A673 (cell line): ENCODE measurements at regions not wholly inside any gene's neighbourhood (a gene's known extent, or its start where the extent isn't known, plus 50 kb on each side); places are given as distances from the start of the nearest gene placed in this dataset.
A peak's percentile ranks its signal among the peaks of the same experiment; 100 is the strongest.

Experiments used
- BruUV-seq: library from RNA; stranded (reverse); fragments of 400-500 nt; replicated peaks from 2 replicates; lab custom pipeline; 2021; lab: Mats Ljungman, UMichigan
- CTCF ChIA-PET: fragments of 300-600 bp; sonication (Branson Sonifier 250); formaldehyde crosslinking; loops from one replicate; lab custom pipeline; 2022; ENCODE audit warnings: antibody characterized with exemption; lab: Charles Lee
- POLR2A ChIA-PET: fragments of 300-600 bp; sonication (Branson Sonifier 250); formaldehyde crosslinking; loops from one replicate; lab custom pipeline; 2022; ENCODE audit warnings: antibody characterized with exemption; ENCODE audit not compliant: low non-redundant PET; lab: Charles Lee
- DNase-seq: peaks from one replicate; pipeline ENCODE4 v3.0.0-alpha.2; 2015; ENCODE audit warnings: low spot score
- H3K27ac ChIP-seq: fragments of 200-600 bp; sonication (generic); 2 replicates; pipeline ENCODE4 v1.5.1; 2016; ENCODE audit warnings: mixed run types, low read depth, mild to moderate bottlenecking, mixed read lengths, antibody characterized with exemption, low read length; ENCODE audit not compliant: poor library complexity, severe bottlenecking
- H3K27me3 ChIP-seq: fragments of 200-600 bp; sonication (generic); replicated peaks from 2 replicates; pipeline ENCODE4 v1.6.1; 2017; ENCODE audit warnings: mixed run types, low read depth, mild to moderate bottlenecking, mixed read lengths, antibody characterized with exemption, low read length; ENCODE audit not compliant: insufficient read depth, poor library complexity
- H3K36me3 ChIP-seq: fragments of 200-600 bp; sonication (generic); 2 replicates; pipeline ENCODE4 v1.6.1; 2016; ENCODE audit warnings: mixed run types, mild to moderate bottlenecking, mixed read lengths, antibody characterized with exemption, low read length; ENCODE audit not compliant: insufficient read depth, poor library complexity, severe bottlenecking
- H3K4me1 ChIP-seq: fragments of 200-600 bp; sonication (generic); 2 replicates; pipeline ENCODE4 v1.6.1; 2017; ENCODE audit warnings: mixed run types, mild to moderate bottlenecking, mixed read lengths, antibody characterized with exemption, low read length; ENCODE audit not compliant: insufficient read depth, poor library complexity, severe bottlenecking
- H3K4me3 ChIP-seq: fragments of 200-600 bp; sonication (generic); 2 replicates; pipeline ENCODE4 v1.5.1; 2016; ENCODE audit warnings: low read depth, mixed run types, mild to moderate bottlenecking, mixed read lengths, low read length; ENCODE audit not compliant: poor library complexity, severe bottlenecking
- H3K9me3 ChIP-seq: fragments of 200-600 bp; sonication (generic); 2 replicates; pipeline ENCODE4 v1.6.1; 2016; ENCODE audit warnings: mixed run types, low read depth, mild to moderate bottlenecking, mixed read lengths, antibody characterized with exemption, low read length; ENCODE audit not compliant: poor library complexity, severe bottlenecking
- EZH2 ChIP-seq: fragments of 200-600 bp; sonication (generic); IDR thresholded peaks from 2 replicates; pipeline ENCODE4 v1.6.1; 2017; ENCODE audit warnings: borderline replicate concordance, low read depth, mild to moderate bottlenecking, mixed read lengths, antibody characterized with exemption, low read length; ENCODE audit not compliant: poor library complexity, severe bottlenecking
- intact Hi-C: fragments of 100-400 bp; cut with micrococcal nuclease; formaldehyde crosslinking; loops from one replicate; pipeline ENCODE4 v1.10.0; 2022; ENCODE audit not compliant: unreplicated experiment
- TF ChIP-seq, protein P1 (sequence below): fragments of 300-800, 200-600 bp; sonication (generic); conservative IDR thresholded peaks from 2 replicates; pipeline ENCODE4 v1.5.1; 2017; ENCODE audit warnings: low read depth, mild to moderate bottlenecking, antibody characterized with exemption, low read length, moderate library complexity, mixed read lengths

GRCh38 chr11:45543808-45544422 is 121.5 kb downstream of the CHST1 start:
- POLR2A ChIA-PET = no interaction called here
- Histone ChIP-seq H3K4me3 (no peak overlapping the region), H3K9me3 (no peaks in the 10 kb centered on the region), H3K36me3 (no peaks in the 10 kb centered on the region), H3K27me3 (peaks cover 36% of the 10 kb centered on the region), H3K4me1 (no peaks in the 10 kb centered on the region), H3K27ac (no peak overlapping the region)
- BruUV-seq = no TSS peak
- intact Hi-C loops = no loop called here
- peak; percentile 63 for DNase-seq
- TF ChIP-seq, protein P1, sequence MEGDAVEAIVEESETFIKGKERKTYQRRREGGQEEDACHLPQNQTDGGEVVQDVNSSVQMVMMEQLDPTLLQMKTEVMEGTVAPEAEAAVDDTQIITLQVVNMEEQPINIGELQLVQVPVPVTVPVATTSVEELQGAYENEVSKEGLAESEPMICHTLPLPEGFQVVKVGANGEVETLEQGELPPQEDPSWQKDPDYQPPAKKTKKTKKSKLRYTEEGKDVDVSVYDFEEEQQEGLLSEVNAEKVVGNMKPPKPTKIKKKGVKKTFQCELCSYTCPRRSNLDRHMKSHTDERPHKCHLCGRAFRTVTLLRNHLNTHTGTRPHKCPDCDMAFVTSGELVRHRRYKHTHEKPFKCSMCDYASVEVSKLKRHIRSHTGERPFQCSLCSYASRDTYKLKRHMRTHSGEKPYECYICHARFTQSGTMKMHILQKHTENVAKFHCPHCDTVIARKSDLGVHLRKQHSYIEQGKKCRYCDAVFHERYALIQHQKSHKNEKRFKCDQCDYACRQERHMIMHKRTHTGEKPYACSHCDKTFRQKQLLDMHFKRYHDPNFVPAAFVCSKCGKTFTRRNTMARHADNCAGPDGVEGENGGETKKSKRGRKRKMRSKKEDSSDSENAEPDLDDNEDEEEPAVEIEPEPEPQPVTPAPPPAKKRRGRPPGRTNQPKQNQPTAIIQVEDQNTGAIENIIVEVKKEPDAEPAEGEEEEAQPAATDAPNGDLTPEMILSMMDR = no peak
- TF ChIP-seq EZH2 = no peak
- CTCF ChIA-PET = no interaction called here

DNA sequence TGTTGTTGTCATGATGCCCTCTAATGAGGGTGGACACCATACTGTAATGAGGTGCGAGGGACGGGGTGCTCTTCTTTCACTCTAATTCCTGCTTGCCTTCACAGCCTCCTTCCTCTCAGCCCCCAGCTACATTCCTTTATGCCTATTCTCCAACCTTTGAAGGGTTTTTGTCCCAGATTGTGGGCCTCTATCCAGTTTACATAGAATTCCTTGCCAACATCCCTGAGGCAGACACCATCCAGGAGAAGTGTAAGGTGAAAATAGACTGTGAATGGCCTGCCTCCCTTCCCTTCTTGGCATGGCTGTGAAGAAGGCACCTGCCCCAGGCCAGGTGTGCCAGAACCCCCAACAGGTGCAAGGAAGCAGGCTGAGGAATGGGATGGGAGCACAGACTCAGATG is 122.3 kb downstream of the CHST1 start:
- no peaks in the 10 kb centered on the region for H3K9me3 ChIP-seq
- H3K4me3 ChIP-seq = no peak overlapping the region
- ChIA-PET POLR2A (no interaction called here), CTCF (no interaction called here)
- H3K27me3 ChIP-seq = peaks cover 43% of the 10 kb centered on the region
- no peak for DNase-seq
- TF ChIP-seq, protein P1 = no peak
- no peak for TF ChIP-seq EZH2
- no peak overlapping the region for H3K27ac ChIP-seq
- intact Hi-C loops = no loop called here
- no peaks in the 10 kb centered on the region for H3K4me1 ChIP-seq
- H3K36me3 ChIP-seq = no peaks in the 10 kb centered on the region
- BruUV-seq = no TSS peak

- Histone ChIP-seq H3K36me3 (no peaks in the 10 kb centered on the region), H3K9me3 (no peaks in the 10 kb centered on the region), H3K4me3 (no peak overlapping the region), H3K4me1 (no peaks in the 10 kb centered on the region), H3K27ac (no peak overlapping the region), H3K27me3 (peaks cover 40% of the 10 kb centered on the region)
- ChIA-PET CTCF (no interaction called here), POLR2A (no interaction called here)
- intact Hi-C loops = no loop called here
- DNase-seq = no peak
- BruUV-seq = no TSS peak
- TF ChIP-seq, protein P1 = no peak
- no peak for TF ChIP-seq EZH2
Measured at GRCh38 chr11:45541693-45542434, 123.6 kb downstream of the CHST1 start.
